GM11168 (cell line): ENCODE measurements at regions not wholly inside any gene's neighbourhood (a gene's known extent, or its start where the extent isn't known, plus 50 kb on each side); places are given as distances from the start of the nearest gene placed in this dataset.

Experiments
- in situ Hi-C: fragments of 300-500 bp; cut with MboI; formaldehyde crosslinking; loops from one replicate; pipeline ENCODE4 v1.12.0; 2022; ENCODE audit warnings: low sequenced_read_pairs; ENCODE audit not compliant: unreplicated experiment

DNA sequence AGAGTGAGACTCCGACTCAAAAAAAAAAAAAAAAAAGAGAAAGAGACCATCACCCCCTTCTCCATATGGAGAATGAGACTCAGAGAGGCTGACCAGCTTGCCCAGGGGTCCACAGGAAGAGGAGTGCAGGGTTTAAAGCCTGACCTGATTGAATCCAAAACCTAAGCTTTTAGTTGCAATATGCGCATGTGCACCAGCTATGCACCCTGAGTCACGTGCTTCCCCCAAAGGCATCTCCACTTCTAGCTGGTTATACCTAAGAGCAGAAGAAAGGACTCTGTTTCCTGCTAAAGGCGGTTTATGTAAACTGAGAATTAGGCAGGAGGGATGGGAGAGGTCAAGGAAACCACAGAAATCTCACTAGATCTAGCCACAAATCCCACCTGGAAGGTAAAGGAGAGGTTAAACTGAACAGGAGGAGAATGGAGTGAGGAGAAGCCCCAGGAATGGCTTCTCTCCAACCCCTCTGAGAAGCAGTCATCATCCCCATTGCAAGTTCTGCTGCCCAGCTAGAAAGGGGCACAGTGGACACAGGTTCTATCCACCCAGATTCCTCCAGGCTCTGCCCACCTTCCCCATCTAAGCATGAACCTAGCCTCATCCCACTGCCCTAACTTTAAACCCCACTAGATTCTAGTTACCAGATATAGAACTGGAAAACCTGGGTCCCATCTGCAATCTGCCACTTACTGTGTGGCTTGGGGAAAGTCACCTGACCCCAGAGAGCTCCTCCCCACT is 171.3 kb downstream of the ACTL7B start:
- in situ Hi-C loops: no loop called here

DNA sequence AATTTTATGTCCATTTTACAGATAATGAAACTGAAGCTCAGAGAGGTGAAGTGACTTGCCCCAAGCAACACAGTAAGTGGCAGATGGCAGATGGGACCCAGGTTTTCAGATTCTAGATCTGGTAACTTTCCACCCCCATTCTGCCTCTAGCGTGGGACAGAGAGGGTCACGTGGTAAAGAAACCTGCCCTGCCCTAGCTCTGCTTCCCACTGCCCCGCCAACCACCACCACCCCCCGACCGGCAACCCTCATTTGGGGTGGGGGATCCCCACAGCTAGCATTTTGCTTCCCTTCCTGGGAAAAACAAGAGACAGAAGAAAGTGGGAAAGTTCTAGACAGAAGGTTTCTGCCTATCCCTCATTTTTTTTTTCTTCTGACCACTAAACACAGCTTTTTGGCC is 172.5 kb downstream of the ACTL7B start:
- in situ Hi-C loops: no loop called here

DNA sequence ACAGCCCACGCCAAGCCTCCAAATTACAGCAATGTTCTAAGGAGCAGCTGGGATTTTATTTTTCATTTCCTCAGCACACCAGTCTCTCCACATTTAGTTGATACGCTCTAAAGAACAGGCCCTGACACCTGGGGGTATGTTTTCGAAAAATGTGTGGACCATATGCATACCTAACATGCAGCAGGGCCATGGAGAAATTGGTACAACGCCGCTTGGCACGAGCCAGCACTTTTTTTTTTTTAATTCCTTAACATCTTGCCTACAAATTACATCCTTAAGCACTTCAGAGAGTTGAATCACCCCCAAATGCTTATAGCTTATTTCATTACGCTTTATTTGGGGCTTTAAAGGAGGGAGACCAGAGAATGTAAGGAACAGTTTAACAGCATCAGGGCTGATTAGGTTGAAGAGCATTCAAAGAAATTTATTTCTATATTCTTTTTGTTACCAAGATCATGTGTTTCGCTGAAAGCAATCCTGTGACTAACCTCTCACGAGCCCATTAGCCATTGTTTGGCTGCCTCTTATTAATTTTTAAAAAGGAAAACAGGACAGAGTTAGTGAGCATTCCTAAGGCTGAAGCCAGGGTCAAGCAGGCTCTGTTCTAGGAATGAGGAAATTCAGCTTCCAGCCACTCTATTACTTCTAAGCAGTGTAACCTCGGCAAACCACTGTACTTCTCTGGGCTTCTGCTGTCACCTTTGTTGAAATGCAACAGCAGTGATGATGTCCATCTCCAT is 173.8 kb downstream of the ACTL7B start:
- in situ Hi-C loops: no loop called here

DNA sequence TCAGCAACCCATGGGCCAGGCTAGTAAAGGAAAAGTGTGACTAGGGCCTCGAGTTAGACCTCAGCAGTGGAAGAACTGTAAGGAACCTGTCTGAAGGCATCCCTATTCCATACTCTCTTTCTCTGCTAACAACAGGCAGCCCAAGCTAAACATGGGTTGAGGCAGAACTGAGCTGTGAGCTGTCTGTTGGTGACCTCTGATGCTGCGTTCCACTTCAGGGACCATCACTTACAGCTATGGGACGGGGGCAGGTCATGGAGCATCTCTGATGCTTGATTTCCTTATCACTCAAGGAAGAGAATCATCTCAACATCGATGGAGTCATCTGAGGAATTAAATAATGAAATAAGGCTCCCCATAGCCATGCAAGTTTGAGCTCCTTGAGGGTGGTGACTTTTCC is 174.8 kb downstream of the ACTL7B start:
- in situ Hi-C loops: no loop called here

DNA sequence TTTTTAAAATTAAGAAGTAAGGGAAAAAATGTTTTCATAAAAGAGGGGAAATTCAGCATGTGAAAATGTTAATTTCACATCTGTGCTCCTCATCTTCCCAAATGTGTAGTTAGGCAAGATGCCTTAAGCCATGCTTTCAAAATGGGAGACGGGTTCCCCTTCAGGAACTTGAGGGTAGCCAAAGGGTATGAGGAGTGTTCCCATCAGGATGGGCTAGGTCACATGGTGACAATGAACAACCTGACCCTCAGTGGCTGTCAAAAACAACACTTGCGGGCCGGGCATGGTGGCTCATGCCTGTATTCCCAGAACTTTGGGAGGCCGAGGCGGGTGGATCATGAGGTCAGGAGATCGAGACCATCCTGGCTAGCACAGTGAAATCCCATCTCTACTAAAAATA is 178.0 kb downstream of the ACTL7B start:
- in situ Hi-C loops: no loop called here

DNA sequence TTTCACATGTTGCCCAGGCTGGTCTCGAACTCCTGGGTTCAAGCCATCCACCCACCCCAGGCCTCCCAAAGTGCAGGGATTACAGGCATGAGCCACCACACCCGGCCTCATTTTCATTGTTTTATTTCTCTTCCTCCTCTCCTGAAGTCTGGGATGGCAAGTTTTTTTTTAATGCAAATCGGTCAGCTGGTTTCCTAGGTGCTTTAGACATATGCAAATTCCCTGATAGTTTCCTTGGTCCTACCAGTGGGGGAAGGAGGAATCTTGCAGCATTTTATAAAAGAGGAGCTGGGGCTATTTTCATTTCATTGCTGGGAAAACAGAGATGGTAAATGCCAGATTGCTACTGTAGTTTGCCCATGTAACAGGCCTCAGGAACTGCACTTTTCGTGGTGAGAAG is 179.4 kb downstream of the ACTL7B start:
- in situ Hi-C loops: no loop called here

DNA sequence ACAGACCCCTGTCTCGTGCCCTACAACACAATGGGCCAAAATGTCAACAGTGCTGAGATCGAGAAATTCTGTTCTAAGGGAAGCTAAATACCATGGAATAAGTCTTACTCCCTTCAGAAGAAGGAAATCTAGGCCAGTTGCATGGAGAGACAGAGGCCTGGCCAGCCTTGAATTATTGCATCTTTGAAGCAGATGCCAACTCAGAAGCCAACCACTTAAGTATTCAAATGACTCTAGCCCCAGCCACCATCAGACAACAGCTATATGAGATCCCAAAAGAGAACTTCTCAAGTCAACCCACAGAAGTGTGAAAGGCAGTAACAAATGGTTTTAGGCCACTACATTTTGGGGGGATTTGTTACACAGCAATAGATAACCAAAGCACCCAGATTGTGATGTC is 180.1 kb downstream of the ACTL7B start:
- in situ Hi-C loops: no loop called here

DNA sequence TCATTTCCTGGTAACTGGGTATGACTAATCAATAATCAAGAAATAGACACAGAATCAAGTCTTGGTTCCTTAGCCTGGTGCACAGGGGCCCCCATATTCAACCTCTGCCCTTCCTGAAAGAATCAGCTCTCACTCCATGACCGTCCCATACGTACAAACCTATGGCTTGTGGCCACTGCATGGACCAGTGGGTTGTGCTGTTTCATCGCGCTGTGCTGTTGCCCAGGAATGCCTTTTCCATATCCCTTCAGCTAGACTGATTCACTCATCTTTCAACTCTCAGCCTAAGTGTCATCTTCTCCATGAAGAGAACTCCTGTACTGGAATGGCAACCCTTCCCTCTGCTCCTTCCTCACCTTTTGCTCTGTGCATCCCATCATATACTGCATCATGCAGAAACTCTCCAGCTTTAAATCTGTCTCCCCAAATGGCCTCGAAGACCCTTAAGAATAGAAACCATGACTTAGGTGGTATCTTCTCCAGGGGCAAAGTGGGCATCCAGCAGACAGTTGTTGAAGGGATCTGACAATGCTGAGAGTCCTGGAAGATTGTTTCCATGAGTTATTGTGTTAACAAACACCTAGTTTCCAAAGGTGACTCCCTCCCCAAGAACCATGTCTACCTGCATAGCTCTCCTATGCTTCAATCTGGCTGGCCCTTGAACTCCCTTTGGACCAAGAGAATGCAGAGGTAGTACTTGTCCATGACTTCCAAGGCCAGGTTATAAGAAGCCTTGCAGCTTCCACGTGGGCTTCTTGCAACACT is 180.8 kb downstream of the ACTL7B start:
- in situ Hi-C loops: no loop called here

DNA sequence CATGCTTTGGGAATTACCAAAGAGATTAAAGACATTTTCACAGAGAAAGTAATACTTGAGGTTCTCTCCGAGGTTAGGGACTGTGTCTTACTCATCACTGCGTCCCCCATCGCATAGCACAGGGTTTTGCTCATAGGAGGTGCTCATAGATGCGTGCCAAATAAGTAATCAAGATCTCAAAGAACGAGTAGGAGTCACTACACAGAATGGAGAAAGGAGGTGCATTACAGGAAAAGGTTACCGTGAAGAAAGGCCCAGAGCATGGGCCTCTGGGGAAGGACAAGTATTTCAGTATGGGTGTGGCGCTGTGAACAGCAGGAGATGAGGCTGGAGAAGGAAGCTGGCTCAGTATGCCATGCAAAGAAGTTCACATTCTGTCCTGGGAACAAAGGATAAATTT is 182.4 kb downstream of the ACTL7B start:
- in situ Hi-C loops: no loop called here

DNA sequence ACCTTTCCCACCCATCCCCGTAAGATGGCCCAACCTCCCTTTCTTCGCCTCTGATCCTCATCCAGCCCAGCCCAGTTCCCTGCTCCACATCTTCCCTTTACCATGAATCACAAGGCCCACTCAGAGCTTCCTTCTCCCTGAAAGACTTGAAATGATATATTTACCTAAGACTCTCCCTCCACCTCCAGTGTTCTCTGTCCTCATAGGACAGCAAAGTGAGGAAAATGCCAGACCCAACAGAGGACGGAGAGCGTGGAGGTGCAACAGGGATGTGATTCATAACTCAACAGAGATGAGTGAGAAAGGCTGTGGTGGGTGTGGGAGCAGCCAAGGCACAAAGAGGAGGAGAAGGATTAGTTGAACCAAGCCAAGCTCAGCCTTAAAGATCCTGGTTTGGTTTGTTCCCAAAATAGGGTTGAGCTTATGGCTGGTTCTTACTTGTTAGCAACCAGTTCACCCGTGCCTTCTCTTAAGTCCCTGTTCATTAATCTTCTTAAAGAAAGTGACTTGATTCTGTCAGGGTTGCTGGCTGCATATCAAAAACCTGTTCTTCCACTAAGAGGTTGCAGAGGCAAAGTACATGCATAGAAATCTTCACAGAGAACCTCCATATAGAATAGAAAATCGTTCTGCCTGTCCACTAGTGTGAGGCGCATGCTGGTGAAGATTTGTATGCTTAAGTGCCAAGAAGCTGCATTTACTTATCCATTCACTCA is 183.2 kb downstream of the ACTL7B start:
- in situ Hi-C loops: no loop called here

DNA sequence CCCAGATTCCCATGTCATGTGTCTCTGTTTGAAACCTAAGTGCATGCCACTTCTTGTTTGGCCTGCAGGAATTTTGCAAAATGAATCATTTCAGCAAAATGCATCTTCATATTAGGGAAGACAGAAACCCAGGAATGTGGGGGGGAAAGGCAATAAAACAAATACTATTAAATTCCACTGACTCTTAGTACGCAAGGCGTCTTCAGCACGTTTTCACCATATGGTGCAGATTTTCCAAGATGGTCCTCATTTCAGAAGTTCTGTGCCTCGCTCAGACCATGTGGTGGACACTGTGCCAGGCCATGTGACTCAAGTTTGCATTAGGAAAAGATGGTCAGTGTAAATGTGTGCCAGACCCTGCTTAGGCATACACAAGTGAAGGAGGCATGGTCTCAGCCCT is 184.0 kb downstream of the ACTL7B start:
- in situ Hi-C loops: no loop called here

DNA sequence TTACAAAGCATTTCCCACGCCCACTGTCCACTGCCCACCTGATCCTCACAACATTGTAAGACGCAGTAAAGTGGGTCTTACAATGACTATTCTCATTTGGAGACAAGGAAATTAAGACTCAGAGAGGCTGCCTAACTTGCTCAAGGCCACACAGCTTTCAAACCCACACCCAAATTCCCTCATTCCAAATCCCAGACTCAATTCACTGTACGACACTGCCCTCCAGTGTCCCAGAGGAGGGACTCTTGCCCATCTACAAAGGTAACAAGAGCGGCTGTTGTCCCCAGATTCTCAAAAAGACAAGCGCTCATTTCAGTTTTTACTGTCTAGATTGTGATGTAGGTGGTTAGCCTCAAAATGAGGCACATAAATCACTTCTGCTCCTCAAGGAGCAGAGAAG is 184.6 kb downstream of the ACTL7B start:
- in situ Hi-C loops: no loop called here

DNA sequence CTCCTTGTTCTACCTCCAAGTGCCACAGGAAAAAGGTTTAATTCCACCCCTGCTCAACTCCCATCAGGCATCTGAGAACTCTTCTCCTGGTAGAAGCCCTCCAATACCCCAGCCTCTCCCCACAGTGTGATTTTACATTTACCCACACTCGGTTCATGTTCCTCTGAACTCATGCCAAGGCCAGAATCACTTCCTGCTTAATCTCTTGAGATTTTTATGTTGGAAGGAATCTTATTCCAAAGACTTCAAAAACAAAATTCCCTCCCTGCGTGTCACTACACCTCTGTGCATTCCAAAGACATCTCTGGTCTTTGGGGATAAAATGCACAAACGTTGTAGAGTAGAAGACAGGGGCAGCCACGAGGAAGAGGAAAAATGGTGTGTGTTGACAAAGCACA is 186.8 kb downstream of the ACTL7B start:
- in situ Hi-C loops: no loop called here

DNA sequence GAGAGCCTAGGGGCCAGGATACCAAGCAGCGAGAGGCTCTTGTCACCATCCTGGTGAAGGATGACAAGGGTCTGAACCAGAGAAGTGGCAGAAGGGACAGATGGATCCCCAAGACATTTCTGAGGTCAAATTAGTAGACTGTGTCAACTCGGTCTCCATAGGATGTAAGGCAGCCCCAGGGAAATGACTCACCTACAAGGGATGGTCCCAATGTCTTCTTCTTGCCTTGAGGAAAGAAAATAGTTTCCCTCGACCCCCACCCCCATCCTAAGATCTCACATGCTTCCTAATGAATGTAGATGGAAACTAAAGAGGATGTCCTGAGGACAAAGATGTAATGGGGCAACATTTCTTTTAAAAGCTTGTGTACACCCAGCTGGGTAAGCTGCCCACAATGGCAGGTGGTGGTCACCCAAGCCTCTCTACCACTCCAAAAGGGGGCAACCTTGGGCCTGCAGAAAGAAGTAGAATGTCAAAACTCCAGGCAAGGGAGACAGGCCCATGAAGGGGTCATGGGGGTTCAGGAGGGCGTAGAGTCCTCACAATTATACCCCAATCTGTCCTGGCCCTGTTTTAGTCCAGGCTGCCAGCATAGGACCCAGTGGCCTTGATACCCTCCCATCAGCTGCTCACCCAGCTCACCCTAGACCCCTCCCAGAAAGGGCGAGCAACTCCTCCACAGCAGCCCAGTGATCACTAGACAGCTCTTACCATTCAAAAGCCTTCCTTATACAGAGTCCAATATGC is 187.4 kb downstream of the ACTL7B start:
- in situ Hi-C loops: no loop called here

DNA sequence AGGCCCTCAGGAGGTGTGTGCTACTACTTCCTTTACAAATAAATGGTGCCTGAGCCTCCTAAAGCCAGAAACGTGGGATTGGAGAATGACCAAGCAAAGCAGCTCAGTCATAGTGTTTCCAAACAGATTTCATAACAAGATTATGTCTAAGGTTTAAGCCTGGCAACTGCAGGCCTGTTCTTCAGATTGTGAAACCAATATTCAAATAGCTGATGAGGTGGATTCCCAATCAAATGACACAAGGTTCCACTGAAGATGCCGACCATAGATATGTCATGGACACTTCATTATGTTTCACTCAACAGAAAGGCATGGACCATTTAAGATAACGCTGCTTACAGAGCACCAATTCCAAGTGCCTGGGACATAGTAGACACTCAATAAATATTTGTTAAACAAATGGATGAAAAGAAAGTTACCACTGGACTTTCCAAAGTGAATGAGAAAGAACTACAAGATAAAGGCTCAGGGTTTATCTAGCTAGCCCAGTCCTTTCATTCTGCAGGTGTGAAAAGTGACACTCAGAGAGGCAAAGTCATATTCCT is 189.5 kb downstream of the ACTL7B start:
- in situ Hi-C loops: no loop called here

DNA sequence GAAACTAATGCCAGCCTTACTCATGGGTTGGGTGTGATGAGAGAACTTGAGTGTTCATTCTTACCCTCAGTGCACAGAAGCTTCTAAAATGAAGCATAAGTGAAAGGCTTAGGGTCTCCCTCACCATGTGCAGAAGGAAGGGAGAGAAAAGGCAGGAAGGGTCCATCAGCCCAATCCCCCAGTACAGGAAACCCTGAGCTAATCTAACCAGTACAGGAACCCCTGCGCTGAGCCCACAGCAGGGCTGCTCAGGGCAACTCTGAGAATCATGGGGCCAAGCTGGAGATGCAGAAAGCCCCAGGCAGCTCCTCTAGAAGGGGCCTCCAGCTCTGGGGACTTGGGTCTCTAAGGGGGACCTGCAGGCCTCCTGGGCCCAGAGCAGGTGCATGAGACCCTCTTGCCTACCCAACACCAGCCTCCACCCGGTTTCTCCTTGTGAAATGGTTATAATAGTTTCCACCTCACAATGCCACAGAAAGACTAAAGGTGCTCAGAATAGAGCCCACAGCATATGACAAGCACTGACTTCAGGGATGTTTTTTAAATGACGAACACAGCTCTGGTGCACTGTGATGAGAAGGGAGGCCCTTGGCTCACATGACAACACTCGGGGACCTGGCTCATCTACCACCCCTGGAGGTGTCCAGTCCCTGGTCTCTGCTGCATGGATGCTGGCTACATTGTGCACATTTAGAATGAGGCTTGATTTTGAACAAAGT is 190.1 kb downstream of the ACTL7B start:
- in situ Hi-C loops: no loop called here

DNA sequence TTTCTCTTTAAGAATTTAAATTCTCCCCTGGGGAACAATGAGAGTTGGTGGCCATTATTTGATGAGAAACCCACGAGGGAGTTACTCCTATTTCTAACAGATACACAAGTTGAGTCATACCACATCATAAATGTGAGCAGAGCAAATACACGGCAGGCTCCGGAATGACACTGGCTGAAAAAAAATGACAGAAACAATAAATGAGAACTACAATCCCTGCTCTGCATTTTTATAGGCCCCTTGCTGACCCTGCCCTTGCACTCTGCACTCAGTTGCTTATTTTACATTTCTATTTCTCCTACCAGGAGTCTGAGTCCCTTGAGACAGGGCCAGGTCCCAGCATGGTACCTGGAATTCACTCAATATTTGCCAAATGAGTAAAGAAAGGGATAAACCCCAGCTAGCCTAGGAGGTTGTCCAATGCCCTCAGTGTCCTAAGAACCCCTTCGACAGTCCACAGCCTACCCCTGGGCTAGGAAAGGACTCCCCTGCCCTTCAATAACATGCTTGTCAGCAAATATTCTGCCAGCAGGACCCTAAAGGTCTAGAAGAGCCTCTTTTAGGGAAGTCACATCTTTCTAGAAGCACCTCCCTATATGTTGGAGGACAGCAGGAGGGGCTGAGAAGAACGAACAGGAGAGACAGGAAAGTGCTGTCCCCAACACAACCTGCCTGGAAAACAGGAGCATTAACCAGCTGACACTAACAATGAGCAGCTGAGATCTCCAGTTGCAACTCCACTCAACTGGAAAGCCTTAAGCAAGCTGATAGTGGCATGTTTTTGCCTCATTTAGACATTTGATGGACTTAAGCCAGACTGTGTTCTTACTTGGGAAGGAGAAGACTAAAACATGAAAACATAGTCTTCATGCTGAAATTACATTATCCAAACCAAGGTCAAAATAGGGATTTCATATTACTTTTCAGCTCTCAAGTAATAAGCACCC is 191.2 kb downstream of the ACTL7B start:
- in situ Hi-C loops: no loop called here

DNA sequence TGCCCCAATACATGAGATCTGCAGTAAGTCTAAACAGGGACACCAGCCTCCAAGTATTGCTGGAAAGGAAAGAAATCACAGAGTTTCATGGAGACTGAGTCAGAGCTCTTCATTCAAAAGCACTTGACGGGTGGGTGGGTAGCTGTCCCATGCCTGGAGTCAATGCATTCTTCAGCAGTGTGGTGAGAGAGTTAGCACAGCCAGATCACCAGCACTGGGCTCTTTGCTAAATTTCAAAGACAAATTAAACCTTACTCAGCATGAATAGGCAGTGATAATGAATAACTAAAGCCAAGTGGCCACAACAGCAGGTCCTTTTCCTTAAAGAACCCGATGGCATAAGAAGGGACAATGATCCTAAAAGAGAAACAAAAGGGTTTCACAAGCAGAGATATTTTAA is 192.4 kb downstream of the ACTL7B start:
- in situ Hi-C loops: no loop called here
